NB4 (cell line): ENCODE measurements at regions not wholly inside any gene's neighbourhood (a gene's known extent, or its start where the extent isn't known, plus 50 kb on each side); places are given as distances from the start of the nearest gene placed in this dataset.
"Not testable (repeated sequence)": the region's sequence is repeated elsewhere in the genome, so short reads cannot be mapped to it uniquely, and the experiment has no call there.

ENCODE experiments used
- POLR2A ChIP-seq: IDR thresholded peaks from 2 replicates; pipeline ENCODE4 v1.6.1; 2011; ENCODE audit warnings: mild to moderate bottlenecking; ENCODE audit not compliant: insufficient read length; ENCODE audit errors: extremely low read depth
- TF ChIP-seq, protein P1 (sequence below): IDR thresholded peaks from one replicate; pipeline ENCODE4 v1.5.1; 2012; ENCODE audit warnings: low read depth, low read length

DNA sequence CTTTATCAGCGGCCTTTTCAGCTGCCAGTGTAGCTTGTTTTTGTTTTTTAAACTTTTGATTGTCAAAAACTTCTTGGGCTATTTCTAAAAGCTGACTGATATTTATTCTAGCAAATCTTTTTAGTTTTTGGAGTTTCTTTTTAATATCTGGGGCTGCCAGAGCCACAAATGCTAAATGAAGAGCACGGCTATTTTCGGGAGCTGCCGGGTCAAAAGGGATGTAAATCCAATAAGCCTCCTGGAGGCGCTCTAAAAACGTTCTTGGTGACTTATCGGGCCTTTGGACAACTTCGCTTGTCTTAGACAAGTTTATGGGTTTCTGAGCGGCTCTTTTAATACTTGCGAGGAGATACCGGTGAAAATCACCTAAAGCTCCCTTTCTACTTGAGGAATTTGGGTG, 166.1 kb upstream of the CCZ1B start:
- TF ChIP-seq, protein P1, sequence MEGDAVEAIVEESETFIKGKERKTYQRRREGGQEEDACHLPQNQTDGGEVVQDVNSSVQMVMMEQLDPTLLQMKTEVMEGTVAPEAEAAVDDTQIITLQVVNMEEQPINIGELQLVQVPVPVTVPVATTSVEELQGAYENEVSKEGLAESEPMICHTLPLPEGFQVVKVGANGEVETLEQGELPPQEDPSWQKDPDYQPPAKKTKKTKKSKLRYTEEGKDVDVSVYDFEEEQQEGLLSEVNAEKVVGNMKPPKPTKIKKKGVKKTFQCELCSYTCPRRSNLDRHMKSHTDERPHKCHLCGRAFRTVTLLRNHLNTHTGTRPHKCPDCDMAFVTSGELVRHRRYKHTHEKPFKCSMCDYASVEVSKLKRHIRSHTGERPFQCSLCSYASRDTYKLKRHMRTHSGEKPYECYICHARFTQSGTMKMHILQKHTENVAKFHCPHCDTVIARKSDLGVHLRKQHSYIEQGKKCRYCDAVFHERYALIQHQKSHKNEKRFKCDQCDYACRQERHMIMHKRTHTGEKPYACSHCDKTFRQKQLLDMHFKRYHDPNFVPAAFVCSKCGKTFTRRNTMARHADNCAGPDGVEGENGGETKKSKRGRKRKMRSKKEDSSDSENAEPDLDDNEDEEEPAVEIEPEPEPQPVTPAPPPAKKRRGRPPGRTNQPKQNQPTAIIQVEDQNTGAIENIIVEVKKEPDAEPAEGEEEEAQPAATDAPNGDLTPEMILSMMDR = not testable (repeated sequence)
- TF ChIP-seq POLR2A = not testable (repeated sequence)
